B cell (primary cell): ENCODE measurements at regions not wholly inside any gene's neighbourhood (a gene's known extent, or its start where the extent isn't known, plus 50 kb on each side); places are given as distances from the start of the nearest gene placed in this dataset.

Experiments used
- ATAC-seq: fragments of 200-7000 bp; cut with Tn5 transposase; one replicate; pipeline ENCODE4 v1.10.0; 2021; ENCODE audit warnings: low read depth, mild to moderate bottlenecking, moderate number of reproducible peaks, moderate library complexity
- CTCF ChIA-PET: fragments of 350-600 bp; sonication (Branson Sonifier 250); formaldehyde crosslinking; loops from one replicate; lab custom pipeline; 2021; ENCODE audit warnings: antibody characterized with exemption, inconsistent platforms; lab: Charles Lee
- POLR2A ChIA-PET: fragments of 350-600 bp; sonication (Branson Sonifier 250); formaldehyde crosslinking; loops from one replicate; lab custom pipeline; 2021; ENCODE audit warnings: antibody characterized with exemption; lab: Charles Lee
- DNase-seq: peaks from one replicate; pipeline ENCODE4 v3.0.0; 2013
- H2AFZ ChIP-seq: 2 replicates; pipeline ENCODE4 v1.6.1; 2012; ENCODE audit warnings: mild to moderate bottlenecking, low read depth, low read length; ENCODE audit not compliant: insufficient read depth, poor library complexity, severe bottlenecking
- H3K27ac ChIP-seq, 2 donors: 1 replicate in 1 of 2; 2 replicates in 1 of 2; pipeline ENCODE4 v1.5.1; 2012 to 2013; ENCODE audit warnings: low read length in 2 of 2, mild to moderate bottlenecking in 2 of 2, moderate library complexity in 1 of 2
- H3K27me3 ChIP-seq, 4 experiments: fragments of 200-600 bp in 1 of 4; sonication (generic) in 1 of 4; replicated peaks in 1 of 4; 1 replicate in 2 of 4; 2 replicates in 2 of 4; pipeline versions ENCODE4 v1.6.1 to v1.7.0; 2013 to 2016; ENCODE audit warnings: low read length in 3 of 4, mild to moderate bottlenecking in 2 of 4, mixed read lengths in 1 of 4, moderate library complexity in 1 of 4; ENCODE audit not compliant: insufficient read depth in 4 of 4, control insufficient read depth in 3 of 4; ENCODE audit errors: control extremely low read depth in 1 of 4
- H3K36me3 ChIP-seq, 2 experiments: replicated peaks in 1 of 2; 1 replicate in 1 of 2; 2 replicates in 1 of 2; pipeline versions ENCODE4 v1.6.1 to v1.7.1; 2013; ENCODE audit warnings: low read length in 1 of 2; ENCODE audit not compliant: insufficient read depth in 2 of 2, control insufficient read depth in 1 of 2; ENCODE audit errors: control extremely low read depth in 1 of 2, extremely low read depth in 1 of 2
- H3K4me1 ChIP-seq, 2 donors: fragments of 200-600 bp in 1 of 2; sonication (generic) in 1 of 2; 1 replicate in 1 of 2; 2 replicates in 1 of 2; pipeline versions ENCODE4 v1.5.1 to v1.6.1; 2013 to 2017; ENCODE audit warnings: low read length in 2 of 2; ENCODE audit not compliant: control insufficient read depth in 2 of 2, insufficient read depth in 2 of 2
- H3K4me2 ChIP-seq: replicated peaks from 2 replicates; pipeline ENCODE3; 2012; ENCODE audit warnings: mild to moderate bottlenecking, low read depth, low read length; ENCODE audit not compliant: poor library complexity, severe bottlenecking
- H3K4me3 ChIP-seq, 5 experiments: fragments of 200-600 bp in 1 of 5; sonication (generic) in 1 of 5; 1 replicate in 3 of 5; 2 replicates in 2 of 5; pipeline versions ENCODE4 v1.5.1 to v1.7.0; 2011 to 2016; ENCODE audit warnings: low read length in 4 of 5, mild to moderate bottlenecking in 4 of 5, low read depth in 2 of 5, control low read depth in 1 of 5, moderate library complexity in 1 of 5; ENCODE audit not compliant: insufficient read depth in 1 of 5; ENCODE audit errors: control extremely low read depth in 1 of 5, extremely low read depth in 1 of 5
- H3K79me2 ChIP-seq: fragments of 200-600 bp; sonication (generic); one replicate; pipeline ENCODE4 v1.6.0; 2016; ENCODE audit warnings: low read length; ENCODE audit not compliant: control insufficient read depth, insufficient read depth
- H3K9ac ChIP-seq: fragments of 200-600 bp; sonication (generic); 2 replicates; pipeline ENCODE4 v1.6.1; 2017; ENCODE audit warnings: mild to moderate bottlenecking, low read length, moderate library complexity
- H3K9me3 ChIP-seq, 3 donors: one replicate each; pipeline versions ENCODE4 v1.6.1 to v1.7.1; 2013; ENCODE audit warnings: low read length in 2 of 3; ENCODE audit not compliant: control insufficient read depth in 2 of 3, insufficient read depth in 1 of 3; ENCODE audit errors: control extremely low read depth in 1 of 3
- H4K20me1 ChIP-seq: 2 replicates; pipeline ENCODE4 v1.6.0; 2012; ENCODE audit warnings: mild to moderate bottlenecking, low read length; ENCODE audit not compliant: insufficient read depth, control insufficient read depth, poor library complexity, severe bottlenecking
- H3K27ac Mint-ChIP-seq: one replicate; pipeline ENCODE4 v1.8.0; 2021; ENCODE audit warnings: mixed read lengths
- H3K27me3 Mint-ChIP-seq: one replicate; pipeline ENCODE4 v1.8.0; 2021; ENCODE audit warnings: mixed read lengths
- H3K4me1 Mint-ChIP-seq: one replicate; pipeline ENCODE4 v1.8.0; 2021; ENCODE audit warnings: mixed read lengths
- H3K4me3 Mint-ChIP-seq: one replicate; pipeline ENCODE4 v1.8.0; 2021; ENCODE audit warnings: mixed read lengths
- H3K9me3 Mint-ChIP-seq: one replicate; pipeline ENCODE4 v1.8.0; 2022; ENCODE audit warnings: mixed read lengths; ENCODE audit not compliant: insufficient read depth
- EZH2 ChIP-seq: IDR thresholded peaks from 2 replicates; pipeline ENCODE4 v1.6.1; 2012; ENCODE audit warnings: borderline replicate concordance, low read depth, mild to moderate bottlenecking, moderate library complexity, low read length; ENCODE audit not compliant: insufficient read depth, poor library complexity, severe bottlenecking
- WGBS: methylation state at CpG from one replicate; pipeline ENCODE4 v1.1.5; 2013; ENCODE audit warnings: missing lambda C conversion rate; ENCODE audit not compliant: insufficient coverage; 5-methylcytosine and 5-hydroxymethylcytosine counted together
- intact Hi-C: fragments of 100-400 bp; cut with micrococcal nuclease; formaldehyde crosslinking; loops from one replicate; pipeline ENCODE4 v1.10.0; 2022
- TF ChIP-seq, protein P1 (sequence below): fragments of 200-600 bp; IDR thresholded peaks from one replicate; pipeline ENCODE4 v1.8.0; 2022; ENCODE audit warnings: antibody characterized with exemption, mild to moderate bottlenecking

DNA sequence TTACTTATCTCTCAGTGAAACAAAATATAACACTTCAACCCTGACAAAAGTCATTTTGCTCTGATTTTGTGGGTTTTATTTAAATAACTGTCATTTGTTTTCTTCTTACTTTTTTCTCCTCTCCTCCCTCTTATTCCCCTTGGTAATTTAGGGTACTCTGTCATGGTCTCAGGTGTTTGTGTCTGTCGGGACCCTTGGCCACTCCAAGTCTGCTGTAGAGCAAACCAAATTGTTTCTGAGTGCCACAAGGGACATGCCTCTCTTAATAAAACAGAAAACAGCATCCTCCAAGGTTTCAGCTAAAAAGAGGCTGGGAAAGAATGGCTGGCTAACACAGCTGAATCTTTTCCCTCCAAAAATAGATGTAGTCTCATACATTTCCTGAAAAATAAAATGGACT is 573.1 kb upstream of the KLF12 start:
- Mint-ChIP-seq H3K4me3 (no peak overlapping the region), H3K9me3 (no peaks in the 10 kb centered on the region), H3K27me3 (no peaks in the 10 kb centered on the region), H3K27ac (no peak overlapping the region), H3K4me1 (no peaks in the 10 kb centered on the region)
- intact Hi-C loops, result no loop called here
- H3K36me3 ChIP-seq, result no peaks in the 10 kb centered on the region
- H3K4me3 ChIP-seq, result no peak overlapping the region
- TF ChIP-seq, protein P1, sequence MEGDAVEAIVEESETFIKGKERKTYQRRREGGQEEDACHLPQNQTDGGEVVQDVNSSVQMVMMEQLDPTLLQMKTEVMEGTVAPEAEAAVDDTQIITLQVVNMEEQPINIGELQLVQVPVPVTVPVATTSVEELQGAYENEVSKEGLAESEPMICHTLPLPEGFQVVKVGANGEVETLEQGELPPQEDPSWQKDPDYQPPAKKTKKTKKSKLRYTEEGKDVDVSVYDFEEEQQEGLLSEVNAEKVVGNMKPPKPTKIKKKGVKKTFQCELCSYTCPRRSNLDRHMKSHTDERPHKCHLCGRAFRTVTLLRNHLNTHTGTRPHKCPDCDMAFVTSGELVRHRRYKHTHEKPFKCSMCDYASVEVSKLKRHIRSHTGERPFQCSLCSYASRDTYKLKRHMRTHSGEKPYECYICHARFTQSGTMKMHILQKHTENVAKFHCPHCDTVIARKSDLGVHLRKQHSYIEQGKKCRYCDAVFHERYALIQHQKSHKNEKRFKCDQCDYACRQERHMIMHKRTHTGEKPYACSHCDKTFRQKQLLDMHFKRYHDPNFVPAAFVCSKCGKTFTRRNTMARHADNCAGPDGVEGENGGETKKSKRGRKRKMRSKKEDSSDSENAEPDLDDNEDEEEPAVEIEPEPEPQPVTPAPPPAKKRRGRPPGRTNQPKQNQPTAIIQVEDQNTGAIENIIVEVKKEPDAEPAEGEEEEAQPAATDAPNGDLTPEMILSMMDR, result no peak
- TF ChIP-seq EZH2, result no peak
- POLR2A ChIA-PET, result no interaction called here
- no peak overlapping the region for H3K9ac ChIP-seq
- no peaks in the 10 kb centered on the region for H3K27me3 ChIP-seq
- no peak for ATAC-seq
- CTCF ChIA-PET, result no interaction called here
- H3K4me1 ChIP-seq, result no peaks in the 10 kb centered on the region
- H2AFZ ChIP-seq, result no peak overlapping the region
- no peaks in the 10 kb centered on the region for H4K20me1 ChIP-seq
- H3K79me2 ChIP-seq, result no peaks in the 10 kb centered on the region
- H3K4me2 ChIP-seq, result no peak overlapping the region
- DNase-seq, result no peak
- H3K9me3 ChIP-seq, result no peaks in the 10 kb centered on the region
- WGBS, result no CpG with 5 or more reads among the region's 1 CpG
- H3K27ac ChIP-seq, result no peak overlapping the region

DNA sequence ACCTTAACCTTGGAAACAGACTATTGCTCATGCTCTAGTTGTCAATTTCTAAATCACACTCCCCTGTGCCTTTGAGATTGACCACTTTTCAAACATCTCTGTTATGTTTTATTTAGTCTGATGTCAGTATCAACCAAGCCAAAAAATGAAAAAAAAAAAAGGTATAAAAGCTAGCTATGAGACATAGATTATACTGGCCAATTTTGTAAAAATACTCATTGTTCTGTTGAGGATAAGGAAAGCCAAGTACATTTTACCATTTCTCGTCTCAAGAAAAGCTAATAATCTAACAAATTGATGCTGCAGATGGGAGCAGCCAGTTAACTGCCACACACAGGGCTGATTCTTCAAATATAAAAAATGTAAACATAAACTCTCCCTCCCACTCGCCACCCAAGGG is 572.6 kb upstream of the KLF12 start:
- H3K27ac ChIP-seq, result no peak overlapping the region
- H3K79me2 ChIP-seq, result no peaks in the 10 kb centered on the region
- H2AFZ ChIP-seq, result no peak overlapping the region
- no peaks in the 10 kb centered on the region for H3K4me1 ChIP-seq
- ChIA-PET CTCF (no interaction called here), POLR2A (no interaction called here)
- H3K9me3 Mint-ChIP-seq, result no peaks in the 10 kb centered on the region
- H3K4me3 Mint-ChIP-seq, result no peak overlapping the region
- TF ChIP-seq, protein P1, result no peak
- no peak for TF ChIP-seq EZH2
- H3K27me3 Mint-ChIP-seq, result no peaks in the 10 kb centered on the region
- H3K36me3 ChIP-seq, result no peaks in the 10 kb centered on the region
- DNase-seq (no peak), ATAC-seq (no peak)
- no peaks in the 10 kb centered on the region for H3K9me3 ChIP-seq
- no peak overlapping the region for H3K27ac Mint-ChIP-seq
- WGBS, result no CpG with 5 or more reads among the region's 2 CpGs
- intact Hi-C loops, result no loop called here
- no peaks in the 10 kb centered on the region for H3K27me3 ChIP-seq
- no peaks in the 10 kb centered on the region for H3K4me1 Mint-ChIP-seq
- H4K20me1 ChIP-seq, result no peaks in the 10 kb centered on the region
- no peak overlapping the region for H3K9ac ChIP-seq
- H3K4me3 ChIP-seq, result no peak overlapping the region
- no peak overlapping the region for H3K4me2 ChIP-seq
